Tibial nerve (tissue), 4 donors: ENCODE measurements at regions not wholly inside any gene's neighbourhood (a gene's known extent, or its start where the extent isn't known, plus 50 kb on each side); places are given as distances from the start of the nearest gene placed in this dataset.
"Not testable (repeated sequence)": the region's sequence is repeated elsewhere in the genome, so short reads cannot be mapped to it uniquely, and the experiment has no call there.

Experiments
- DNase-seq, 2 donors: peaks; one replicate each; pipeline ENCODE4 v3.0.0-alpha.2; 2019; ENCODE audit warnings: low spot score in 2 of 2
- H3K27ac ChIP-seq, 4 donors: fragments of 200-600 bp; sonication (generic) in 3 of 4; one replicate each; pipeline ENCODE4 v1.5.1; 2017 to 2019; ENCODE audit warnings: mild to moderate bottlenecking in 1 of 4
- H3K27me3 ChIP-seq, 2 donors: fragments of 200-600 bp; sonication (generic) in 1 of 2; one replicate each; pipeline versions ENCODE4 v1.5.1 to v1.6.0; 2017 to 2019
- H3K36me3 ChIP-seq, 3 donors: fragments of 200-600 bp; sonication (generic); one replicate each; pipeline ENCODE4 v1.5.1; 2018 to 2019
- H3K4me1 ChIP-seq, 4 donors: fragments of 200-600 bp; sonication (generic) in 3 of 4; one replicate each; pipeline ENCODE4 v1.5.1; 2017 to 2019
- H3K4me3 ChIP-seq, 4 donors: fragments of 200-600 bp; sonication (generic) in 3 of 4; one replicate each; pipeline ENCODE4 v1.5.1; 2017 to 2019; ENCODE audit warnings: mild to moderate bottlenecking in 1 of 4, moderate library complexity in 1 of 4
- H3K9me3 ChIP-seq, 4 donors: fragments of 200-600 bp; sonication (generic) in 3 of 4; one replicate each; pipeline ENCODE4 v1.5.1; 2017 to 2019
- CTCF ChIP-seq, 5 experiments: fragments of 200-600 bp in 3 of 5; fragments of 450-650 bp in 2 of 5; sonication (generic) in 3 of 5; IDR thresholded peaks; one replicate each; pipeline ENCODE4 v1.5.1; 2016 to 2019; ENCODE audit warnings: antibody characterized with exemption in 5 of 5, mild to moderate bottlenecking in 3 of 5, moderate library complexity in 2 of 5
- EP300 ChIP-seq, 2 donors: sonication (generic); formaldehyde crosslinking; IDR thresholded peaks; one replicate each; pipeline ENCODE4 v1.6.1; 2017; ENCODE audit warnings: antibody characterized with exemption in 2 of 2, mild to moderate bottlenecking in 1 of 2
- POLR2A ChIP-seq, 2 donors: fragments of 450-650 bp; IDR thresholded peaks; one replicate each; pipeline ENCODE4 v1.6.1; 2017; ENCODE audit warnings: antibody characterized with exemption in 2 of 2, mild to moderate bottlenecking in 2 of 2, moderate library complexity in 2 of 2
- WGBS, 2 donors: methylation state at CpG; one replicate each; pipeline ENCODE4 v1.1.5; 2018; 5-methylcytosine and 5-hydroxymethylcytosine counted together

GRCh38 chr5:27130587-27130986 lies 92.2 kb upstream of the CDH9 start:
- H3K9me3 ChIP-seq = no peaks in the 10 kb centered on the region
- H3K4me3 ChIP-seq = no peak overlapping the region
- no peaks in the 10 kb centered on the region for H3K36me3 ChIP-seq
- H3K27me3 ChIP-seq = no peaks in the 10 kb centered on the region
- no peak overlapping the region for H3K27ac ChIP-seq
- TF ChIP-seq EP300 (IDR thresholded peaks at IDR 0.05) (no peak), POLR2A (IDR thresholded peaks at IDR 0.05) (no peak), CTCF (IDR thresholded peaks at IDR 0.05) (no peak)
- WGBS, 2 donors = 78 to 86% methylated on average over 1 of the region's 1 CpG
- no peaks in the 10 kb centered on the region for H3K4me1 ChIP-seq
- no peak for DNase-seq

- no peaks in the 10 kb centered on the region for H3K4me1 ChIP-seq
- TF ChIP-seq EP300 (IDR thresholded peaks at IDR 0.05) (no peak), POLR2A (IDR thresholded peaks at IDR 0.05) (no peak), CTCF (IDR thresholded peaks at IDR 0.05) (no peak)
- no peak overlapping the region for H3K4me3 ChIP-seq
- no peak for DNase-seq
- no peak overlapping the region for H3K27ac ChIP-seq
- 91 to 93% methylated on average over 1 of the region's 1 CpG for WGBS, 2 donors
- no peaks in the 10 kb centered on the region for H3K27me3 ChIP-seq
- no peaks in the 10 kb centered on the region for H3K9me3 ChIP-seq
- no peaks in the 10 kb centered on the region for H3K36me3 ChIP-seq
Observed at GRCh38 chr5:27129926-27130325, 91.5 kb upstream of the CDH9 start.

- Histone ChIP-seq H3K9me3 (peaks cover 0 to 1% (median 0%) of the 10 kb centered on the region in 4 donors), H3K4me3 (no peak overlapping the region), H3K4me1 (no peaks in the 10 kb centered on the region), H3K36me3 (no peaks in the 10 kb centered on the region), H3K27ac (no peak overlapping the region), H3K27me3 (no peaks in the 10 kb centered on the region)
- WGBS, 2 donors = 82 to 83% methylated on average over 2 of the region's 2 CpGs
- no peak for DNase-seq
- TF ChIP-seq EP300 (IDR thresholded peaks at IDR 0.05) (no peak), POLR2A (IDR thresholded peaks at IDR 0.05) (no peak), CTCF (IDR thresholded peaks at IDR 0.05) (no peak)
Observed at GRCh38 chr5:27125856-27126255, 87.5 kb upstream of the CDH9 start.

- 20 to 32% methylated on average over 3 of the region's 3 CpGs for WGBS, 2 donors
- DNase-seq = no peak
- Histone ChIP-seq H3K27ac (no peak overlapping the region), H3K4me3 (no peak overlapping the region), H3K4me1 (no peaks in the 10 kb centered on the region), H3K27me3 (no peaks in the 10 kb centered on the region), H3K9me3 (peaks cover 0 to 12% (median 0%) of the 10 kb centered on the region in 4 donors), H3K36me3 (no peaks in the 10 kb centered on the region)
- TF ChIP-seq CTCF (IDR thresholded peaks at IDR 0.05) (peak in 2 of 5 experiments; percentile 8 to 32), POLR2A (IDR thresholded peaks at IDR 0.05) (no peak), EP300 (IDR thresholded peaks at IDR 0.05) (no peak)
Observed at GRCh38 chr5:27124590-27124989, 86.2 kb upstream of the CDH9 start.

- not testable (repeated sequence) for DNase-seq, H3K4me3 ChIP-seq, H3K27me3 ChIP-seq, H3K27ac ChIP-seq, H3K36me3 ChIP-seq, H3K4me1 ChIP-seq
- peaks cover 0 to 14% (median 0%) of the 10 kb centered on the region in 4 donors for H3K9me3 ChIP-seq
- 93 to 97% methylated on average over 15 of the region's 38 CpGs for WGBS, 2 donors
Observed at GRCh38 chr5:27119736-27120321, 81.4 kb upstream of the CDH9 start.

- H3K9me3 ChIP-seq = no peaks in the 10 kb centered on the region
- no peak overlapping the region for H3K27ac ChIP-seq
- H3K4me1 ChIP-seq = no peaks in the 10 kb centered on the region
- H3K36me3 ChIP-seq = no peaks in the 10 kb centered on the region
- no peak overlapping the region for H3K4me3 ChIP-seq
- no peaks in the 10 kb centered on the region for H3K27me3 ChIP-seq
- DNase-seq = no peak
- TF ChIP-seq CTCF (IDR thresholded peaks at IDR 0.05) = no peak
- TF ChIP-seq POLR2A (IDR thresholded peaks at IDR 0.05) = no peak
- 49 to 56% methylated on average over 2 of the region's 2 CpGs for WGBS, 2 donors
Observed at GRCh38 chr5:27103486-27103885, 65.1 kb upstream of the CDH9 start.

- H3K27me3 ChIP-seq, H3K27ac ChIP-seq, H3K9me3 ChIP-seq, H3K4me1 ChIP-seq, H3K4me3 ChIP-seq, H3K36me3 ChIP-seq, DNase-seq: not testable (repeated sequence)
- 93 to 94% methylated on average over 16 of the region's 16 CpGs for WGBS, 2 donors
Observed at GRCh38 chr5:27095761-27096160, 57.4 kb upstream of the CDH9 start.
